Prostate gland (tissue), 2 donors: ENCODE measurements at regions not wholly inside any gene's neighbourhood (a gene's known extent, or its start where the extent isn't known, plus 50 kb on each side); places are given as distances from the start of the nearest gene placed in this dataset.

ENCODE experiments used
- DNase-seq: peaks from one replicate; pipeline ENCODE4 v3.0.0-alpha.2; 2019; ENCODE audit warnings: low spot score
- H3K27ac ChIP-seq, 2 donors: fragments of 200-600 bp; sonication (generic); 2 replicates each; pipeline ENCODE4 v1.5.1; 2017 to 2019
- H3K27me3 ChIP-seq: fragments of 200-600 bp; sonication (generic); replicated peaks from 2 replicates; pipeline ENCODE4 v1.5.1; 2019; ENCODE audit not compliant: insufficient read depth
- H3K36me3 ChIP-seq, 2 donors: fragments of 200-600 bp; sonication (generic); 1 replicate in 1 of 2; 2 replicates in 1 of 2; pipeline versions ENCODE4 v1.5.1 to v1.8.1; 2017 to 2019
- H3K4me1 ChIP-seq: fragments of 200-600 bp; sonication (generic); replicated peaks from 2 replicates; pipeline ENCODE4 v1.5.1; 2019
- H3K4me3 ChIP-seq, 2 donors: fragments of 200-600 bp; sonication (generic); 2 replicates each; pipeline ENCODE4 v1.5.1; 2017 to 2019
- H3K9me3 ChIP-seq: fragments of 200-600 bp; sonication (generic); 2 replicates; pipeline ENCODE4 v1.5.1; 2017
- POLR2A ChIP-seq: fragments of 450-650 bp; IDR thresholded peaks from one replicate; pipeline ENCODE4 v1.6.1; 2016; ENCODE audit warnings: antibody characterized with exemption, mild to moderate bottlenecking
- POLR2AphosphoS5 ChIP-seq: sonication (generic); formaldehyde crosslinking; IDR thresholded peaks from one replicate; pipeline ENCODE4 v1.6.1; 2017; ENCODE audit warnings: antibody characterized with exemption
- WGBS: methylation state at CpG from one replicate; pipeline ENCODE4 v1.1.5; 2018; 5-methylcytosine and 5-hydroxymethylcytosine counted together
- intact Hi-C: fragments of 100-400 bp; cut with DNase I; formaldehyde crosslinking; loops from one replicate; pipeline ENCODE4 v1.14.2; 2022
- TF ChIP-seq, protein P1 (sequence below), 4 experiments: fragments of 200-600 bp in 2 of 4; fragments of 450-650 bp in 2 of 4; sonication (generic) in 2 of 4; IDR thresholded peaks; 1 replicate in 3 of 4; 2 replicates in 1 of 4; pipeline ENCODE4 v1.5.1; 2016 to 2019; ENCODE audit warnings: antibody characterized with exemption in 4 of 4, mild to moderate bottlenecking in 2 of 4, moderate library complexity in 2 of 4

DNA sequence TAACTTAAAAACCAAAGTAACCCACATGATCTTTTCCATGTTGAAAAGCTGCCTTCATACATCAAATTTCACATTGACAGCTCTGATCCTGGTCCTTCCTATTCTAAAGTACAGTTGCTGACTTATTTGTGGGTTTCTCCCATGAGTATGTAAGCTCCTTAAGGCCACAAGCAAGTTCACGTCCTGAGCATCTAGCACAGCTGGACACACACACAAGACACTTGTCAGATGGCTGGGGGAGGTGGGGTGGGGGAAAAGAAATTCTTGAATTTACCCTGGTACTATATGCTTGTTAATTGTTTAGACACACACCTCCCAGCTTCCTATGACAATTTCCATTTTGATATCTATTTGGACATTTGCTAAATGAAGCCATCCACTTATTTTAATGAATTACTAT lies 162.8 kb downstream of the ZIC5 start:
- H3K4me3 ChIP-seq, result no peak overlapping the region
- TF ChIP-seq POLR2AphosphoS5, result no peak
- no peak for TF ChIP-seq POLR2A
- TF ChIP-seq, protein P1, sequence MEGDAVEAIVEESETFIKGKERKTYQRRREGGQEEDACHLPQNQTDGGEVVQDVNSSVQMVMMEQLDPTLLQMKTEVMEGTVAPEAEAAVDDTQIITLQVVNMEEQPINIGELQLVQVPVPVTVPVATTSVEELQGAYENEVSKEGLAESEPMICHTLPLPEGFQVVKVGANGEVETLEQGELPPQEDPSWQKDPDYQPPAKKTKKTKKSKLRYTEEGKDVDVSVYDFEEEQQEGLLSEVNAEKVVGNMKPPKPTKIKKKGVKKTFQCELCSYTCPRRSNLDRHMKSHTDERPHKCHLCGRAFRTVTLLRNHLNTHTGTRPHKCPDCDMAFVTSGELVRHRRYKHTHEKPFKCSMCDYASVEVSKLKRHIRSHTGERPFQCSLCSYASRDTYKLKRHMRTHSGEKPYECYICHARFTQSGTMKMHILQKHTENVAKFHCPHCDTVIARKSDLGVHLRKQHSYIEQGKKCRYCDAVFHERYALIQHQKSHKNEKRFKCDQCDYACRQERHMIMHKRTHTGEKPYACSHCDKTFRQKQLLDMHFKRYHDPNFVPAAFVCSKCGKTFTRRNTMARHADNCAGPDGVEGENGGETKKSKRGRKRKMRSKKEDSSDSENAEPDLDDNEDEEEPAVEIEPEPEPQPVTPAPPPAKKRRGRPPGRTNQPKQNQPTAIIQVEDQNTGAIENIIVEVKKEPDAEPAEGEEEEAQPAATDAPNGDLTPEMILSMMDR (IDR thresholded peaks at IDR 0.05), result no peak
- no peaks in the 10 kb centered on the region for H3K27me3 ChIP-seq
- no peak for DNase-seq
- no peaks in the 10 kb centered on the region for H3K4me1 ChIP-seq
- 25% methylated on average over 1 of the region's 1 CpG for WGBS
- no peak overlapping the region for H3K27ac ChIP-seq
- H3K9me3 ChIP-seq, result no peaks in the 10 kb centered on the region
- no peaks in the 10 kb centered on the region for H3K36me3 ChIP-seq
- intact Hi-C loops, result no loop called here

DNA sequence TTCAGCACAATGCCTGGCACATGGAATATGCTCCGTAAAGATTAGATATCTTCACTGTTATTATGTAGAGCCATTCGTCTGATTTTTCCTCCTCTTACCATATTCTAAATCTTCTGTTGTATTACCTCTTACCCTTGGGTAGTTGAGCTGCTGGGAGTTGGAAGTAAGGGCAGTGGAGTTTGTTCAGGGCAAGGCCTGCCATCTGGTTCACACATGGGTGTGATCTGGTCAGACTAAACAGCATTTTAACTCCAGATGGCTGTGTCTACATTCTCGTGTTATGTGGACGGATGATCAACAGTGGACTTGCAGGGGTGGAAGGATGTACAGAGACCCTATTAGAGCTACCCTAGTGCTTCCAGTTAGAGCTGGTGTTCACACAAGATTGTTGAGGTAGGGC lies 164.9 kb downstream of the ZIC5 start:
- TF ChIP-seq POLR2AphosphoS5, result no peak
- TF ChIP-seq POLR2A, result no peak
- TF ChIP-seq, protein P1 (IDR thresholded peaks at IDR 0.05), result no peak
- no peak for DNase-seq
- intact Hi-C loops, result no loop called here
- Histone ChIP-seq H3K4me1 (no peaks in the 10 kb centered on the region), H3K36me3 (no peaks in the 10 kb centered on the region), H3K27me3 (no peaks in the 10 kb centered on the region), H3K4me3 (no peak overlapping the region), H3K27ac (no peak overlapping the region), H3K9me3 (no peaks in the 10 kb centered on the region)
- 79% methylated on average over 4 of the region's 4 CpGs for WGBS

DNA sequence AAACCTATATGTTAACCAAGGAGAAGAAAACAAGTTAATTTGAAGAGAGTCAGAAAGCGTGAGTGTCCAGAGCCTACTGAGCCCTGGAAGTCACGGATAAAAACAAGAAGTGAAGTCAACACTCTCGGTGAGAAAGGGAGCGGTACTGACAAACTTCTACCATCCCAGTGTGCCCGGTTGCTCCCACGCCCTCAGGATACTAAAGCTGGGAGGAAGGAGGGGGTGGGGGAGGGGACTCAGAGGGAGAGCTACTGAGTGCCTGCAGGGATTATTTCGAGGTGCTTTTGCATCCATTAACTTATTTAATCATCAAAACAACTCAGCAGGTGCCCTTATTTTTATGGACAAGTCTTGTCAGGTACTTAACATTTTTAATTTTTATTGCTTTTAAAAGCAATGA lies 166.2 kb downstream of the ZIC5 start:
- 43% methylated on average over 7 of the region's 7 CpGs for WGBS
- Histone ChIP-seq H3K27me3 (no peaks in the 10 kb centered on the region), H3K4me3 (no peak overlapping the region), H3K27ac (no peak overlapping the region), H3K9me3 (no peaks in the 10 kb centered on the region), H3K36me3 (no peaks in the 10 kb centered on the region), H3K4me1 (no peaks in the 10 kb centered on the region)
- no peak for DNase-seq
- intact Hi-C loops, result no loop called here
- TF ChIP-seq POLR2A, result no peak

DNA sequence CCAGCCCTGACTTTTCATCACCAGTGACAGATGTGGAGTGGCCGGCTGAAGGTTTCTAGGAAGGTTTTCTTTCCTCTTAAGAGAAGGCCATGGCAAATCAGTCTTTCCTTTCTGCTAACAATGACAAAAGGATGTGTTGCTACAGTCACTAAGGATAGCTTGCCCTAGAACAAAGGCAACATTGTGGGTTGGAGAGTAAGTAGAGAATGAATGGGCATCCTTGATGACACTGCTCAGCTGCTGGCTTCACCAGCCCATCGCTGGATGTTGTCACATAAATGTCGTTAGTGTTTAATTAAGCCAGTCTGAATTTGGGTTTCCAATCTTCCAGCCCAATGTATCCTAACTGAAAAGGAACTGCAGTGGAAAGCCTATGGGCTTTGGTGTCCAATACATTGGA lies 168.4 kb downstream of the ZIC5 start:
- H3K9me3 ChIP-seq, result no peaks in the 10 kb centered on the region
- intact Hi-C loops, result no loop called here
- no peaks in the 10 kb centered on the region for H3K36me3 ChIP-seq
- no peaks in the 10 kb centered on the region for H3K4me1 ChIP-seq
- 89% methylated on average over 3 of the region's 3 CpGs for WGBS
- TF ChIP-seq POLR2AphosphoS5, result no peak
- TF ChIP-seq POLR2A, result no peak
- TF ChIP-seq, protein P1 (IDR thresholded peaks at IDR 0.05), result no peak
- no peaks in the 10 kb centered on the region for H3K27me3 ChIP-seq
- DNase-seq, result no peak
- H3K27ac ChIP-seq, result no peak overlapping the region
- H3K4me3 ChIP-seq, result no peak overlapping the region

DNA sequence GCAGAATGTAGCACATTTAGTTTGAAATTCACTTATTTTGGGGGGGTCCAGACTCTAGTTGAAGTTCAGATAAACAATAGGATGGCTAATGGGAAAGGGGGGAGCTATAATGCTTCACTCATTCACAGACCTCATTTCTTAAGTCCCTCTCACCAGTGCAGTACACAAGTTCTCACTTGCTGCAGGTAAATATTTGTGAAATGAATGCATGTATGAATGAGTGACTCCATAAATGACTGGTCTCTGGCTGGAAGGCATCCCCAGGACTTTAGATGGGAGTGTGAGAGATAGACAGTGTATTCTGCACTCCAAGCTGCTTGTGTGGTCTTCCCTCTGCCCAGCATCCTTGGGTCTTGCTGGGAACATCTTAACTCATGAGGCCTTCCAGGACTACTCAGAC lies 169.2 kb downstream of the ZIC5 start:
- TF ChIP-seq, protein P1 (IDR thresholded peaks at IDR 0.05), result no peak
- TF ChIP-seq POLR2A (no peak), POLR2AphosphoS5 (no peak)
- Histone ChIP-seq H3K27me3 (no peaks in the 10 kb centered on the region), H3K9me3 (no peaks in the 10 kb centered on the region), H3K27ac (no peak overlapping the region), H3K4me1 (no peaks in the 10 kb centered on the region), H3K36me3 (no peaks in the 10 kb centered on the region), H3K4me3 (no peak overlapping the region)
- no peak for DNase-seq
- intact Hi-C loops, result no loop called here

DNA sequence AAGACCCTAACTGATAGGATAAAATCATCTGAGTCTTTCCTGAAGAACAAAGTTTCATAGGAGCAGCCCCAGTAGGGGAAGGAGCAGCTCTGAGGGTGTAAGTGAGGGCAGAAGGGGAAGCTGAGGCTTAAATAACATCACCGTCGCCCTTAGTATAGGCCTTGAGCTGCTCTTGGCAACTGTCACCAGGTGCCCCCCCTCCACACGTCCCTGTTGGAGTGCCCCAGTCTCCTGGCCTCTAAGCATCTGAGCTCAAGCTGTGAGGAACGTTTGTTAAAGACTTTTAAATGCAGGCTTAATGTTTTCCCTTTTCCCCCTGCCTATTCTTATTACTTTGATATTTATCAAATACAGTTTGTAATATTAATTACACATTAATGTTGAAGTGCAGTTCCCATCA lies 170.6 kb downstream of the ZIC5 start:
- no peak for DNase-seq
- Histone ChIP-seq H3K27ac (no peak overlapping the region), H3K9me3 (no peaks in the 10 kb centered on the region), H3K4me3 (no peak overlapping the region), H3K36me3 (no peaks in the 10 kb centered on the region), H3K4me1 (no peaks in the 10 kb centered on the region), H3K27me3 (no peaks in the 10 kb centered on the region)
- 51% methylated on average over 4 of the region's 4 CpGs for WGBS
- intact Hi-C loops, result no loop called here
- TF ChIP-seq POLR2AphosphoS5 (no peak), POLR2A (no peak)
- TF ChIP-seq, protein P1 (IDR thresholded peaks at IDR 0.05), result no peak
